SK-N-SH (cell line): ENCODE measurements at regions not wholly inside any gene's neighbourhood (a gene's known extent, or its start where the extent isn't known, plus 50 kb on each side); places are given as distances from the start of the nearest gene placed in this dataset.

ENCODE experiments used
- CTCF ChIP-seq: fragments of 200-600 bp; sonication (generic); IDR thresholded peaks from 2 replicates; pipeline ENCODE4 v1.6.1; 2017; ENCODE audit warnings: antibody characterized with exemption, mild to moderate bottlenecking, moderate library complexity
- EP300 ChIP-seq, 2 experiments: IDR thresholded peaks; 2 replicates each; pipeline versions ENCODE4 v1.4.0 to v1.6.1; 2012; ENCODE audit warnings: borderline replicate concordance in 1 of 2, low read depth in 1 of 2, low read length in 1 of 2
- EZH2phosphoT487 ChIP-seq: fragments of 200-600 bp; sonication (generic); IDR thresholded peaks from 2 replicates; pipeline ENCODE4 v1.6.1; 2017; ENCODE audit warnings: low read depth, mixed run types, mild to moderate bottlenecking, antibody characterized with exemption, moderate library complexity, borderline replicate concordance
- GATA2 ChIP-seq: sonication (generic); formaldehyde crosslinking; IDR thresholded peaks from 2 replicates; pipeline ENCODE4 v1.5.0; 2020; ENCODE audit warnings: mild to moderate bottlenecking, missing genetic modification reagents
- MEF2A ChIP-seq: IDR thresholded peaks from 2 replicates; pipeline ENCODE4 v1.4.0; 2012; ENCODE audit warnings: low read depth, borderline replicate concordance
- POLR2AphosphoS5 ChIP-seq: IDR thresholded peaks from 2 replicates; pipeline ENCODE4 v1.6.1; 2012; ENCODE audit warnings: low read depth, low read length
- RCOR1 ChIP-seq: fragments of 150-350 bp; IDR thresholded peaks from 2 replicates; pipeline ENCODE4 v1.6.1; 2017; ENCODE audit warnings: antibody characterized with exemption, low read length
- SMC3 ChIP-seq: IDR thresholded peaks from 2 replicates; pipeline ENCODE4 v1.6.1; 2012; ENCODE audit warnings: low read depth, low read length, improper control_type of control experiment
- TEAD4 ChIP-seq: IDR thresholded peaks from 2 replicates; pipeline ENCODE4 v1.4.0; 2012; ENCODE audit warnings: mild to moderate bottlenecking, borderline replicate concordance; ENCODE audit not compliant: insufficient read depth
- TF ChIP-seq, protein P1 (sequence below): IDR thresholded peaks from 2 replicates; pipeline ENCODE4 v1.4.0; 2012; ENCODE audit warnings: low read depth

- TF ChIP-seq MEF2A: no peak
- TF ChIP-seq EP300 (IDR thresholded peaks at IDR 0.05; ENCODE audit: borderline replicate concordance in 1 of 2, low read depth in 1 of 2, low read length in 1 of 2): no peak
- no peak for TF ChIP-seq CTCF
- TF ChIP-seq POLR2AphosphoS5: no peak
- no peak for TF ChIP-seq RCOR1
- TF ChIP-seq EZH2phosphoT487: no peak
- TF ChIP-seq, protein P1, sequence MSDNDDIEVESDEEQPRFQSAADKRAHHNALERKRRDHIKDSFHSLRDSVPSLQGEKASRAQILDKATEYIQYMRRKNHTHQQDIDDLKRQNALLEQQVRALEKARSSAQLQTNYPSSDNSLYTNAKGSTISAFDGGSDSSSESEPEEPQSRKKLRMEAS: no peak
- TF ChIP-seq TEAD4: no peak
- no peak for TF ChIP-seq GATA2 (CRISPR knock-in tag)
- TF ChIP-seq SMC3: no peak
These were observed 265.1 kb downstream of the ZEB1 start for GRCh38 chr10:31584098-31584631.
